Natural killer cell (primary cell): ENCODE measurements at regions not wholly inside any gene's neighbourhood (a gene's known extent, or its start where the extent isn't known, plus 50 kb on each side); places are given as distances from the start of the nearest gene placed in this dataset.

Source experiments
- ATAC-seq, 3 donors: fragments of 150-1000 bp in 2 of 3; fragments of 200-7000 bp in 1 of 3; cut with Tn5 transposase; 1 replicate in 1 of 3; 2 replicates in 2 of 3; pipeline ENCODE4 v1.10.0; 2021; ENCODE audit warnings: mild to moderate bottlenecking in 2 of 3, moderate library complexity in 2 of 3
- DNase-seq, 2 donors: peaks; one replicate each; pipeline versions ENCODE4 v3.0.0 to v3.0.0-alpha.2; 2013 to 2021; ENCODE audit warnings: mixed read lengths in 1 of 2
- H3K27ac ChIP-seq: one replicate; pipeline ENCODE4 v1.5.1; 2013; ENCODE audit warnings: mild to moderate bottlenecking, low read length
- H3K27me3 ChIP-seq: one replicate; pipeline ENCODE4 v1.6.1; 2013; ENCODE audit warnings: low read length; ENCODE audit not compliant: control insufficient read depth, insufficient read depth
- H3K36me3 ChIP-seq: one replicate; pipeline ENCODE4 v1.6.1; 2013; ENCODE audit warnings: low read length; ENCODE audit not compliant: control insufficient read depth, insufficient read depth
- H3K4me1 ChIP-seq: one replicate; pipeline ENCODE4 v1.6.1; 2013; ENCODE audit warnings: low read length; ENCODE audit not compliant: control insufficient read depth, insufficient read depth
- H3K4me3 ChIP-seq: one replicate; pipeline ENCODE4 v1.5.1; 2013; ENCODE audit warnings: low read length
- H3K9me3 ChIP-seq: one replicate; pipeline ENCODE4 v1.6.1; 2013; ENCODE audit warnings: low read length; ENCODE audit not compliant: control insufficient read depth, insufficient read depth
- H3K27ac Mint-ChIP-seq, 2 donors: one replicate each; pipeline ENCODE4 v1.8.0; 2022; ENCODE audit warnings: mild to moderate bottlenecking in 2 of 2, mixed read lengths in 2 of 2, moderate library complexity in 1 of 2
- H3K27me3 Mint-ChIP-seq, 2 donors: one replicate each; pipeline ENCODE4 v1.8.0; 2022; ENCODE audit warnings: low read depth in 2 of 2, mixed read lengths in 2 of 2
- H3K36me3 Mint-ChIP-seq: one replicate; pipeline ENCODE4 v1.8.0; 2022; ENCODE audit warnings: mixed read lengths
- H3K4me1 Mint-ChIP-seq, 2 donors: one replicate each; pipeline ENCODE4 v1.8.0; 2022; ENCODE audit warnings: mixed read lengths in 2 of 2
- H3K4me3 Mint-ChIP-seq: one replicate; pipeline ENCODE4 v1.8.0; 2022; ENCODE audit warnings: mild to moderate bottlenecking, moderate library complexity, mixed read lengths
- H3K9me3 Mint-ChIP-seq, 2 donors: one replicate each; pipeline ENCODE4 v1.8.0; 2022; ENCODE audit warnings: mixed read lengths in 2 of 2
- WGBS: methylation state at CpG from one replicate; pipeline ENCODE4 v1.1.7; 2013; ENCODE audit warnings: missing lambda C conversion rate; ENCODE audit not compliant: insufficient coverage; 5-methylcytosine and 5-hydroxymethylcytosine counted together
- intact Hi-C: fragments of 100-400 bp; cut with micrococcal nuclease; formaldehyde crosslinking; loops from one replicate; pipeline ENCODE4 v1.14.2; 2022
- TF ChIP-seq, protein P1 (sequence below): fragments of 200-600 bp; IDR thresholded peaks from one replicate; pipeline ENCODE4 v1.8.0; 2022; ENCODE audit warnings: antibody characterized with exemption

DNA sequence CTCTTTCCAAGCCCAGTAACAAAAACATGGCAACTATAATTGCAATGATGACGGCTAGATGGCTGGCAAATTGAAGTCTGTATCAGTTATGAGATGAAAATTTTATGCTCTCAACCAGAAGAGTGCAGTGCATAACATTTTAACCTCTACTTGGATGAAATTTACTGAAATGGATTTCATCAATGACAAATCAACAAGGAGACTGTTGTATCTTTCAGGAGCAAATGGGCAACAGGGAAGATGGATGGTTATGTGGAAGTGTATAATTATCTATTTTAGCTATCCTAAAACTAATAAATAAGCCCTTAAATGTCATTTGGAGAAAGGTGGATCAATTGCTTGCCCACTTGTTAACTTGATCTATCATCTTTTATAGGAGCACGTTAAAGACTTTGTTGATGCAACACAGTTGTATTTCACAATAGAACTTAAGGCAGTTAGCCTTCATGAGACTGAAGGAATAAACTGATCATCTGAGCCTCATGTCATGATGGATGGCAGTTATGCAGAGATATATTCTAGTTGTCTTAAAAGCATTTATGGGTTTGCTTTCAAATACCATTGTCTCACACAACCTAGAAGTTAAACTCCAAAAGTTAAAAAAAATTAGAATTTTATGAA is 315.1 kb upstream of the TBC1D5 start:
- no peaks in the 10 kb centered on the region for H3K9me3 Mint-ChIP-seq
- no peaks in the 10 kb centered on the region for H3K36me3 Mint-ChIP-seq
- TF ChIP-seq, protein P1, sequence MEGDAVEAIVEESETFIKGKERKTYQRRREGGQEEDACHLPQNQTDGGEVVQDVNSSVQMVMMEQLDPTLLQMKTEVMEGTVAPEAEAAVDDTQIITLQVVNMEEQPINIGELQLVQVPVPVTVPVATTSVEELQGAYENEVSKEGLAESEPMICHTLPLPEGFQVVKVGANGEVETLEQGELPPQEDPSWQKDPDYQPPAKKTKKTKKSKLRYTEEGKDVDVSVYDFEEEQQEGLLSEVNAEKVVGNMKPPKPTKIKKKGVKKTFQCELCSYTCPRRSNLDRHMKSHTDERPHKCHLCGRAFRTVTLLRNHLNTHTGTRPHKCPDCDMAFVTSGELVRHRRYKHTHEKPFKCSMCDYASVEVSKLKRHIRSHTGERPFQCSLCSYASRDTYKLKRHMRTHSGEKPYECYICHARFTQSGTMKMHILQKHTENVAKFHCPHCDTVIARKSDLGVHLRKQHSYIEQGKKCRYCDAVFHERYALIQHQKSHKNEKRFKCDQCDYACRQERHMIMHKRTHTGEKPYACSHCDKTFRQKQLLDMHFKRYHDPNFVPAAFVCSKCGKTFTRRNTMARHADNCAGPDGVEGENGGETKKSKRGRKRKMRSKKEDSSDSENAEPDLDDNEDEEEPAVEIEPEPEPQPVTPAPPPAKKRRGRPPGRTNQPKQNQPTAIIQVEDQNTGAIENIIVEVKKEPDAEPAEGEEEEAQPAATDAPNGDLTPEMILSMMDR, result no peak
- H3K4me3 Mint-ChIP-seq, result no peak overlapping the region
- 78% methylated on average over 1 of the region's 2 CpGs for WGBS
- no peaks in the 10 kb centered on the region for H3K36me3 ChIP-seq
- H3K27ac Mint-ChIP-seq, result no peak overlapping the region
- DNase-seq (no peak), ATAC-seq (no peak)
- intact Hi-C loops, result no loop called here
- peaks cover 0 to 8% of the 10 kb centered on the region in 2 donors for H3K27me3 Mint-ChIP-seq
- no peaks in the 10 kb centered on the region for H3K4me1 Mint-ChIP-seq
- H3K4me1 ChIP-seq, result no peaks in the 10 kb centered on the region
- H3K27me3 ChIP-seq, result no peaks in the 10 kb centered on the region
- H3K4me3 ChIP-seq, result no peak overlapping the region
- no peaks in the 10 kb centered on the region for H3K9me3 ChIP-seq
- no peak overlapping the region for H3K27ac ChIP-seq

DNA sequence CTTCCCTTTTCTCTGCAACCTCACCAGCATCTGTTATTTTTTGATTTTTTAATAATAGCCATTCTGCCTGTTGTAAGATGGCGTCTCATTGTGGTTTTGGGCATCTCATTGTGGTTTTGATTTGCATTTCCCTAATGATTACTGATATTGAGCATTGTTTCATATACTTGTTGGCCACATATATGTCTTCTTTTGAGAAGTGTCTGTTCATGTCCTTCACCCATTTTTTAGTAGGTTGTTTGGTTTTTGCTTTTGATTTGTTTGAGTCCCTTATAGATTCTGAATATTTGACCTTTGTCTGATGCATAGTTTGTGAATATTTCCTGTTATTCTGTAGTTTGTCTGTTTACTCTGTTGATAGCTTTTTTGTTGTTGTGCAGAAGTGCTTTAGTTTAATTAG is 312.2 kb upstream of the TBC1D5 start:
- TF ChIP-seq, protein P1, result no peak
- ATAC-seq, result no peak
- H3K9me3 ChIP-seq, result no peaks in the 10 kb centered on the region
- no peak overlapping the region for H3K27ac ChIP-seq
- H3K4me1 Mint-ChIP-seq, result no peaks in the 10 kb centered on the region
- H3K36me3 ChIP-seq, result no peaks in the 10 kb centered on the region
- H3K36me3 Mint-ChIP-seq, result no peaks in the 10 kb centered on the region
- H3K4me3 Mint-ChIP-seq, result no peak overlapping the region
- no peaks in the 10 kb centered on the region for H3K27me3 ChIP-seq
- intact Hi-C loops, result no loop called here
- no peaks in the 10 kb centered on the region for H3K4me1 ChIP-seq
- no peaks in the 10 kb centered on the region for H3K9me3 Mint-ChIP-seq
- 57% methylated on average over 1 of the region's 1 CpG for WGBS
- no peak overlapping the region for H3K4me3 ChIP-seq
- H3K27me3 Mint-ChIP-seq, result peaks cover 0 to 8% of the 10 kb centered on the region in 2 donors
- H3K27ac Mint-ChIP-seq, result no peak overlapping the region
- no peak for DNase-seq

DNA sequence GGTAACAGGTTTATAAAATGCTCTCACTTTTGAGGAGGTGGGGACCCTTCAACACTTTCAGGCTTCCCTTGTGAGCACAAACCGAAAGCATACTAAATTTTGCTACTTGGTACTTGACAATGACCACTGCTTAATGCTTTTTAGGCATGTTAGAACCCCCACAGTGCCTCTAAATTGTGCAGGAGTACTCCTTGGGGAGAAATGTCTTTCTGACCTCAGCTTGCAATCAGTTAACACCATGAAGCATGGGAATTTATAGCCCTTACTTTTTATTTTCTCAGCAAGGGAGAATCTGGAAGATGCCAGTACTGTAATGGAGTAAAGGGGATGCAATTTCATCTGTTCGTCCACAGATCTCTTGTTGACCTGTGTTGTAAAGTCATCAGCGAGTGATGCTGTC is 308.9 kb upstream of the TBC1D5 start:
- peaks cover 0 to 6% of the 10 kb centered on the region in 2 donors for H3K27me3 Mint-ChIP-seq
- Histone ChIP-seq H3K4me1 (no peaks in the 10 kb centered on the region), H3K27ac (no peak overlapping the region), H3K36me3 (no peaks in the 10 kb centered on the region), H3K9me3 (no peaks in the 10 kb centered on the region), H3K27me3 (no peaks in the 10 kb centered on the region), H3K4me3 (no peak overlapping the region)
- H3K36me3 Mint-ChIP-seq, result no peaks in the 10 kb centered on the region
- intact Hi-C loops, result no loop called here
- H3K27ac Mint-ChIP-seq, result no peak overlapping the region
- DNase-seq (no peak), ATAC-seq (no peak)
- TF ChIP-seq, protein P1, result no peak
- no peak overlapping the region for H3K4me3 Mint-ChIP-seq
- no peaks in the 10 kb centered on the region for H3K9me3 Mint-ChIP-seq
- 68% methylated on average over 3 of the region's 3 CpGs for WGBS
- no peaks in the 10 kb centered on the region for H3K4me1 Mint-ChIP-seq

DNA sequence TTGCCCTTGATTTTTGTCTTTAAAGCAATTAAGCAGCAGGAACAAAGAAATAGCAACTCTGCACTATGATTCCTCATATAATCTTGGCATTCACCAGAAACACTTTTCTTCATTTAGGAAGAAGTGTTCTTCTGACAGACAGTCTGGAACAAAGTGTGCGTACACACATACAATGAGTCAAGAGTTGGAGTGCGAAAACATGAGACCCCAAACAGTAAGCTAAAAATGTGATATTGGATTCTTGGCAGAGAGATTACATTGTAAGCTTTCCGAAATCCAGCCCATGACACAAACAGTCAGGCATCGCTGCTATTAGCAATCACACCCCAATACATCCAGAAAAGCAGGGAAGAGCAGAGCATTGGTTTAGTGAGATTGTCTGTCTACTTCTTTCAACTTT is 306.7 kb upstream of the TBC1D5 start:
- no peak overlapping the region for H3K4me3 Mint-ChIP-seq
- WGBS, result 100% methylated on average over 2 of the region's 4 CpGs
- Histone ChIP-seq H3K36me3 (no peaks in the 10 kb centered on the region), H3K4me1 (no peaks in the 10 kb centered on the region), H3K9me3 (no peaks in the 10 kb centered on the region), H3K27me3 (no peaks in the 10 kb centered on the region), H3K4me3 (no peak overlapping the region), H3K27ac (no peak overlapping the region)
- intact Hi-C loops, result no loop called here
- no peak for ATAC-seq
- no peaks in the 10 kb centered on the region for H3K27me3 Mint-ChIP-seq
- no peak overlapping the region for H3K27ac Mint-ChIP-seq
- TF ChIP-seq, protein P1, result no peak
- H3K36me3 Mint-ChIP-seq, result no peaks in the 10 kb centered on the region
- no peaks in the 10 kb centered on the region for H3K4me1 Mint-ChIP-seq
- no peak for DNase-seq
- H3K9me3 Mint-ChIP-seq, result no peaks in the 10 kb centered on the region
